CD4-positive, alpha-beta T cell treated with Interleukin-1 beta for 1 hour (primary cell): ENCODE measurements at regions not wholly inside any gene's neighbourhood (a gene's known extent, or its start where the extent isn't known, plus 50 kb on each side); places are given as distances from the start of the nearest gene placed in this dataset.
A peak's percentile ranks its signal among the peaks of the same experiment; 100 is the strongest.
"Not testable (repeated sequence)": the region's sequence is repeated elsewhere in the genome, so short reads cannot be mapped to it uniquely, and the experiment has no call there.

Experiments
- DNase-seq, 2 donors: peaks; one replicate each; pipeline ENCODE4 v3.0.0-alpha.2; 2020 to 2022

DNA sequence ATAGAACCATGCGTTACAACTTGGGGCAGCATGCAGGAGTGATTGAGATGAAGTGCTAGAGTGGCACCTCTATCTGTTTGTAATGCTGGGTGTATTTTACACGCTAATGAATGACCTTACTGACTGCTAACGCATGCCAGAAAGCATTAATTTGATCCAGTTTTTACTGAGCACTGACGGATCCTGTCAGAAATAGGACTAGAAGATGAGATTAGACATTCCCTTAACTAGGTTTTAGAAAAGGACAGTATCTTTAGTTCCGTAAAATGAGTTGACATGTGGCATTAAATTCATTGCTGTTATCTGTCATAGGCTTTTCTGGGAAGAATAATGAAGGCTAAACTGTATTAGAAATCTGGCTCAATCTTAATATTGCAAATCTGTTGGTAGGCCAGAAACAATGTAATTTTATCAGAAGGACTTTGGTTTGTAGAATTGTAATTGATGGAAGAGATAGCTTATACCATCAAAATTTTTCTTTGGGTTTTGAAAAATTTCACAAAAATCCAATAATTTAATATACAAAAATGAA is 140.4 kb upstream of the WDFY3 start:
- DNase-seq, result no peak

DNA sequence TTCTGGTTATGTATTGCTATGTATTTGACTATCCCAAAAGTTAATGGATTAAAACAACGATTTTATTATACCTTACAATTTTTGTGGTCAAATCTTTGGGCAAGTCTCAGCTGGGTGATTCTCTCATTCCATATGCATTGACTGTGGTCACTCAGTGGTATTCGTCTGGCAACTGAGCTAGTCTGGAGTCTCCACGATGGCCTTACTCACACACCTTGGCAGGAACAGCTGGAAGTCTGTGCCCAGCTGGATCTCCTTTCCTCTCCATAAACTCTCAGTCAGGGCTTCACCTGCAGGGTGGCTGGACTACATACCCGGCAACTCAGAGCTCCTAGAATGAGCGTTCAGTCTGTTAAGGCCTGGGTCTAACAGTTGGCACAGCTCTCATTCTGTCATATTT is 141.1 kb upstream of the WDFY3 start:
- no peak for DNase-seq

DNA sequence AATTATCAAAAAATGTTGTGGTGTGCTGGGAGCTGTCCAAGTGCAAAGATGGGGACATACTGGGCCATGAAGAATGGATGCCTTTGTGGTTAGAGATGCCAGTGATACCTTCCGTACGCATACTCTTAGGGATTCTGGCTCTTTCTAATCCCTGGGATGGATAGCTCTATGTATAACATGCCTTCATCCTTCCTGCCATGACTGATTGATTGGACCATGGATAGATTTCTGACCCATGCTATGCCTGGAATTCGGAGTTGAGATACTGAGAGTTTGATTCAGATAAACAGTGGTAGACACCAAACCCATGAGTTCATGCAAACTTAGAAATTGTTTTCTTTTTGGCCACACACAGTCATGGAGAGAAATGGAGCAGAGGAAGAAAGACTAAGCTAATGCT is 147.2 kb upstream of the WDFY3 start:
- no peak for DNase-seq

GRCh38 chr4:85114526-85114925 is 148.0 kb upstream of the WDFY3 start:
- no peak for DNase-seq

- DNase-seq, result no peak
These were observed 149.5 kb upstream of the WDFY3 start for GRCh38 chr4:85116008-85116407.

DNA sequence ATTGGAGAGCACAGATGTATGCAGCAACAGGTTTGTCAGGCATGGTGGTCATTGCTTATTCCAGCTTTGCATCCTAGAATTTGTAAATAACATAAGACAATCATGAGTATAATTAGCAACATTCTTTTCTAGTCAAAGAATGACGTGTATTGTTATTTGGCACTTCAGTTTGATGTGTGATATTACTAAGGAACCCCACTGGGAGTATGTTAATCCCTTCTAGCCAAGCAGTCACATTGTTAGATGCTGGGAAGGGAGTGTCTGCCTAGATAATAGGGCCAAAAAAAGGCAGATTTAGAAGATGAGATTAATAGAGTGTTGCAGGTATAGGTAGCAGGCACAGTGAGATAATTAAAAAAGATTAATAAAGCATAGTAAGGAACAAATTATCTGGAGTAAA is 159.2 kb upstream of the WDFY3 start:
- no peak for DNase-seq

DNA sequence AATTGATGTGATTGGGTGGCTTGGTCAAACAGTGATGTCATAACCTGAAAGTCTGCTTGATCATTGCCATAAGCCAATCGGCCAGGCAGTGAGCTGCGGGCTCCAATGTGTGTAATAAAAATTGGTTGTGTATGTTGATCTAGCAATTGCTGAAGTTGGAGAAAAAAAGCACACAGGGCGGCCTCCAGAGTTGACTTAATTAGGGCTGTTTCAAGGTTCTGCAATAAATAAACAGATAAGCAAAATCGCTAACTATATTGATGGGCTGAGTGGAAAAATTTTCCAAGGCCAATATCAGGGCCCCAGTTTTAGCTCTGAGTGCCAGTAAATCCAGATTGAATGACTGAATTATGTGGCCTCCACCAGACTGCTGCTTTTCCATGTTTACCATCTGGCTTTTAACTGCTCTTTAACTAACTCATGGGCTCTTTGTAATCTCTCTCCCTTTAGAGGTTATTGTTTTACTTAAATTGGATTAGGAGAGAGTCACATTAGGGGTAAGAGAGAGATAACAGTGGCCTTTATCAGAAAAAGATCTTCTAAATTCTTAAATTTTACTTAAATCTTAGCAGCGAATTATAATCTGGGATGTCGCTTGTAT is 160.6 kb upstream of the WDFY3 start:
- DNase-seq, result no peak

DNA sequence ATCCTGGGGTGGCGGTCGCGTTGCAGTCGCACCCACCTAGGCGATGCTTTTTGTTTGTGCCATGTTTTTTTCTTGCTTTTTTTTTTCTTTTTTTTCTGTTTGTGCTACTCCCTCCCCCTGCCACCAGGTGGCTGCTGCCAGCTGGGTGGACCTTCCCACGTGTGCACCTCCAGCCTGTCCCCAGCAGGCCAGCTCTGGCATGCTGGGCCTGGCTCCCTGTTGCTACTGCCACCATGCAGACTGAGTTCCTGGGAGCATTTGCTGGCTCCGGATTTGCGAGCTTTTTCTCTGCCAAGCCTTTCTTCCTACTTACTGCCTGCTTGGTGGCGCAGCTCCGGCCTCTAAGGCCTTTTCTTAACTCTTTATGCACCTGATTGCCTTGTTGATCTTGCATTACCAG is 161.2 kb upstream of the WDFY3 start:
- DNase-seq, result no peak

- no peak for DNase-seq
These were observed 162.0 kb upstream of the WDFY3 start for GRCh38 chr4:85128246-85129204.

DNA sequence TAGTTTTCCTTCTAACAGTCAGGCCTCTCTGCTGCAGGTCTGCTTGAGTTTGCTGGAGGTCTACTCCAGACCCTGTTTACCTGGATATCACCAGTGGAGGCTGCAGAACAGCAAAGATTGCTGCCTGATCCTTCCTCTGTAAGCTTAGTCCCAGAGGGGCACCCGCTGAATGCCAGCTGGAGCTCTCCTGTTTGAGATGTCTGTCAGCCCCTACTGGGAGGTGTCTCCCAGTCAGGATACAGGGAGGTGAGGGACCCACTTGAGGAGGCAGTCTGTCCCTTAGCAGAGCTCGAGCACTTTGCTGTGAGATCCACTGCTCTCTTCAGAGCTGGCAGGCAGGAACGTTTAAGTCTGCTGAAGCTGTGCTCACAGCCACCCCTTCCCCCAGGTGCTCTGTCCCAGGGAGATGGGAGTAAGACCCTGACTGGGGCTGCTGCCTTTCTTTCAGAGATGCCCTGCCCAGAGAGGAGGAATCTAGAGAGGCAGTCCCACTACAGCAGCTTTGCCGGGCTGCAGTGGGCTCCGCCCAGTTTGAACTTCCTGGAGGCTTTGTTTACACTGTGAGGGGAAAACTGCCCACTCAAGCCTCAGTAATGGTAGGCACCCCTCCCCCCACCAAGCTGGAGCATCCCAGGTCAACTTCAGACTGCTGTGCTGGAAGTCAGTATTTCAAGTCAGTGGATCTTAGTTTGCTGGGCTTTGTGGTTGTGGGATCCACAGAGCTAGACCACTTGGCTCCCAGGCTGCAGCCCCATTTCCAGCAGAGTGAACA is 163.1 kb upstream of the WDFY3 start:
- DNase-seq, result not testable (repeated sequence)

DNA sequence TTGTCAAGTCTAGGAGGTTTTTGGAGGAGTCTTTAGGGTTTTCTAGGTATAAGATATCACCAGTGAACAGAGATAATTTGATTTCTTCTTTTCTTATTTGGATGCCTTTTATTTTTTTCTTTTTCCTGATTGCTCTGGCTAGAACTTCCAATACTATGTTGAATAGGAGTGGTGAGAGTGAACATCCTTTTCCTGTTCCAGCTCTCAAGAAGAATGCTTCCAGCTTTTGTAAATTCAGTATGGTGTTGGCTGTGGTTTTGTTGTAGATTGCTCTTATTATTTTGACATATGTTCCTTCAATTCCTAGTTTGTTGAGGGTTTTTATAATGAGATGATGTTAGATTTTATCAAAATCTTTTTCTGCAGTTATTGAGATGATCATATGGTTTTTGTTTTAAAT is 165.6 kb upstream of the WDFY3 start:
- no peak for DNase-seq

DNA sequence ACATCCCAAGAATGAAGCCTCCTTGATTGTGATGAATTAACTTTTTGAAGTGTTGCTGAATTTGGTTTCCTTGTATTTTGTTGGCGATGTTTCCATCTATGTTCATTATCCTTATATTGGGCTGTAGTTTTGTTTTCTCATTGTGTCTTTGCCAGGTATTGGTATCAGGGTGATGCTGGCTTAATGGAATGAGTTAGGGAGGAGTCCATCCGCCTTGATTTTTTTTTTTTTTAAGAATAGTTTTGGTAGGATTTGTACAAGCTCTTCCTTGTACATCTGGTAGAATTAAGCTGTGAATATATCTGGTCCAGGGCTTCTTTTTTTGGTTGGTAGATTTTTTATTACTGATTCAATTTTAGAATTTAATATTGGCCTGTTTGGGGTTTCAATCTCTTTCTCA is 166.1 kb upstream of the WDFY3 start:
- no peak for DNase-seq

GRCh38 chr4:85139749-85140148 is 173.3 kb upstream of the WDFY3 start:
- not testable (repeated sequence) for DNase-seq

DNA sequence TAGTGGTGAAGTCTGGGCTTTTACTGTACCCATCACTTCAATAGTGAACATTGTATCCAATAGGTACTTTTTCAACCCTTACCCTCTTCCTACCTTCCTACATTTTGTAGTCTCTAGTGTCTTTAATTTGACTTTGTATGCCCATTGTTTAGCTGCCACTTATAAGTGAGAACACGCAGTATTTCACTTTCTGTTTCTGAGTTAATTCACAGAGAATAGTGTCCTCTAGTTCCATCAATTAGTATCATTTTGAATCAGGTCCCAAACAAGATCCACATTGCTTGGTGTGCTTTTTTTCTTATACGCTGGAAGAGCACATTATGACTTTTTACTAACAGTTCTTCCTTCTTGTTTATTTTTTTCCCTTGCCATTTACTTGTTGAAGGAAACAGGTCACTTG is 176.0 kb upstream of the WDFY3 start:
- DNase-seq, result no peak

GRCh38 chr4:85147481-85148076 is 181.1 kb upstream of the WDFY3 start:
- peak; percentile 13 to 21 for DNase-seq

DNA sequence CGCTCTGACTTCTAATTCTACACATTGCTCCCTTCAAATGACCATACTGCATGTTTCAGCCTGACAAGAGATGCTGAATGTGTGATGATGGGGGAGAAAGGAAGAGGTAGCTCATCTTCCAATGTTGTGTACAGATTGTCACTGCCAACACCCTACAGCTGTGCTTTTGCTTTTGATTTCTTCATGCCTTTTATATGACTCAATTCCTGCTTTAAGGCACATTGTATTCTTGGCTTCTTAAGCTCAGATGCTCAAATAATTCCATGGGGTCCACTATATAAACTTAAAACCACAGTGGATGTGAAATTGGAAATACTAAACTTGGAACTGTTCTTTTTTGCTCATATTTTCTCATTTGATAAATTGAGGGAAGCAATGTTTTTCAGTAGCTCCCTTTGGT is 183.2 kb upstream of the WDFY3 start:
- DNase-seq, result no peak

DNA sequence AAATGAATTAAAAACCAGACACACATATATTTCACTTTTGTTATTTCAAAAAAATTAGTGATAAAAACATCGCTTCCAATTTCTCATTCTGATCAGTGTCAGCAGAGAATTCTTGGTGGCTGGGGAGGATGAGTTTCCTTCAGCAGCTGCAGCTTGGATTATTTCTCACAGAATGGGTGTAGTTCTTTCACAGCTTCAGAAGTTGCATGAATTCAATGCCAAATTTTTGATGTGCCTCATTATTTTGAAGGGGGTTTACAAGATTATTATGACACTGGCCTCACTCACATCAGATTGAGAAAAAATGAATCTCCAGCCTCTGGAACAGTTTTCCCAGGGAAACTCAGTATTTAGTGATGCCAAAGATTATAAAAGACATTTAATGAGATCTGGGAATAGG is 184.9 kb upstream of the WDFY3 start:
- DNase-seq, result no peak

DNA sequence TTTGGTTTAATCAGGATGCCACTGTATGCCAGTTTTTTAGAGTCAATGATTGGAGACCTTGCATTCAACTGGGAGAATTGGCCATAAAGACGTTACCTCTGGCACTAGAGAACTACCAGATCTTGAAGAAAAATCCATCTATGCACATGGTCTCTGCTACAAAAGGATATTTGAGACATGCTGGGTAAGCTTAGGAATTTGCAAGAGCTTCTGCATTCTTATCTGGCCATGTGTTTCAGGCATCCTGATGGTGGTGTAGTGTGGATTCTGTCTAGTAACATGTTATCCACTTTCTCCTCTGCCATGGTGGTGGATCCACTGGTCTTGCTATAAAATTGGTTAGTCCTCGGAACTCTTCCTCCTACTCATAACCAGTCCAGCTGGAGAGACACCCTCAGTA is 185.3 kb upstream of the WDFY3 start:
- DNase-seq, result no peak

- no peak for DNase-seq
These were observed 186.0 kb upstream of the WDFY3 start for GRCh38 chr4:85152480-85152879.

DNA sequence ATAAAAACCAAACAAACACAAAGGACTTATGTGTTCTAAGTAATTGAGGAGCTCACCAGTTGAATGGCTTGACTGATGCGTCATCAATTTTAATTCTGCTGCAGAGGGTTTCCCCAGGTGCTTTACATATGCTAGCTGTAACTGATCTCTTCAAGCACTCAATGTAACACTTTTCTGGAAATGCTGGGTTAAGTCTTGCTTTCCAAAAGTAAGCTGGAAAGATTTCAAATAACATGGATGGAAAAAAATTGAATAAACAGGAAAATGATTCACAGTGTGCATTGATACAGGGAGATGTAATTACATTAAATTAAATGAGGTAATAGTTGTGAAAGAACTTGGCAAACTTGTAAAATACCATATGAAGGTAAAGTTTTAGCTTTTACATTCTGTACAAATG is 186.7 kb upstream of the WDFY3 start:
- DNase-seq, result no peak

DNA sequence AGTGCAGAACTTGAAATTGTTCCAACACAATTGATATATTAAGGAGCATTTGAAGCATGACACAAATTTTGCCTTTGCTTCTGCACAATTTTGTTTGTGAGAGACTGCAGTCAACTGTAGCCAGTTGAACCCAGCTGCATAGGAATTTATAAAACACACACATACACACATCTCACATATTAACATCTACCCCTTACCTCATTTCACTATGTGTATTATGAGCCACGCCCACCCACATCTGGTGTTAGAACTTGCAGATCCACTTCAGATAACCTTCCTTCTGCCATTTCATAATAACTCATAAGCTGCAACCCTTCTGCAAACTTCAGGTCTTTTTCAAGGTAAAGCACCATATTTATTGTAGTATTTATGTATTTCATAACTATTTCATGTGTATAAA is 188.1 kb upstream of the WDFY3 start:
- DNase-seq, result no peak

DNA sequence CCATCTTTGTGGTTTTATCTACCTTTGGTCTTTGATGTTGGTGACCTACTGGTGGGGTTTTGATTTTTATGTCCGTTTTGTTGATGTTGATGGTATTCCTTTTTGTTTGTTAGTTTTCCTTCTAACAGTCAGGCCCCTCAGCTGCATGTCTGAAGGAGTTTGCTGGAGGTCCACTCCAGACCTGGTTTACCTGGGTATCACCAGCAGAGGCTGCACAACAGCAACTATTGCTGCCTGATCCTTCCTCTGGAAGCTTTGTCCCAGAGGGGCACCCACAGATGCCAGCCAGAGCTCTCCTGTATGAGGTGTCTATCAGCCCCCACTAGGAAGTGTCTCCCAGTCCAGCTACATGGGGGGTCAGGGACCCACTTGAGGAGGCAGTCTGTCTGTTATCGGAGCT is 199.3 kb upstream of the WDFY3 start:
- no peak for DNase-seq

GRCh38 chr4:85166318-85166717 is 199.8 kb upstream of the WDFY3 start:
- DNase-seq, result no peak
